GM23338 (cell line): ENCODE measurements at regions not wholly inside any gene's neighbourhood (a gene's known extent, or its start where the extent isn't known, plus 50 kb on each side); places are given as distances from the start of the nearest gene placed in this dataset.

Source experiments
- ATAC-seq: fragments of 200-7000 bp; cut with Tn5 transposase; 3 replicates; pipeline ENCODE4 v1.9.1; 2020
- DNase-seq: peaks from one replicate; pipeline ENCODE4 v3.0.0-alpha.2; 2015; ENCODE audit warnings: low spot score
- H2AFZ ChIP-seq: fragments of 200-600 bp; sonication (generic); 2 replicates; pipeline ENCODE4 v1.8.0; 2016; ENCODE audit warnings: antibody characterized with exemption, mild to moderate bottlenecking, moderate library complexity
- H3F3A ChIP-seq: fragments of 200-600 bp; sonication (generic); replicated peaks from 2 replicates; pipeline ENCODE4 v1.8.0; 2017; ENCODE audit warnings: antibody characterized with exemption, mixed run types, low read depth
- H3K27ac ChIP-seq: fragments of 200-600 bp; sonication (generic); 2 replicates; pipeline ENCODE4 v1.6.1; 2016; ENCODE audit warnings: low read depth
- H3K27me3 ChIP-seq: fragments of 200-600 bp; sonication (generic); 2 replicates; pipeline ENCODE4 v1.8.0; 2016; ENCODE audit warnings: mild to moderate bottlenecking, mixed run types, moderate library complexity; ENCODE audit not compliant: insufficient read depth
- H3K36me3 ChIP-seq: fragments of 200-600 bp; sonication (generic); 2 replicates; pipeline ENCODE4 v1.8.0; 2016; ENCODE audit warnings: mild to moderate bottlenecking; ENCODE audit not compliant: insufficient read depth
- H3K4me1 ChIP-seq: fragments of 200-600 bp; sonication (generic); 2 replicates; pipeline ENCODE4 v1.8.0; 2016; ENCODE audit warnings: mild to moderate bottlenecking, moderate library complexity; ENCODE audit not compliant: insufficient read depth
- H3K4me2 ChIP-seq: fragments of 200-600 bp; sonication (generic); 2 replicates; pipeline ENCODE4 v1.7.1; 2017; ENCODE audit warnings: mixed run types
- H3K4me3 ChIP-seq: fragments of 200-600 bp; sonication (generic); 2 replicates; pipeline ENCODE4 v1.6.1; 2016; ENCODE audit warnings: mixed run types
- H3K79me2 ChIP-seq: fragments of 200-600 bp; sonication (generic); replicated peaks from 2 replicates; pipeline ENCODE4 v1.8.0; 2017; ENCODE audit warnings: mild to moderate bottlenecking; ENCODE audit not compliant: insufficient read depth
- H3K9me2 ChIP-seq: fragments of 200-600 bp; sonication (generic); 2 replicates; pipeline ENCODE4 v1.8.0; 2017; ENCODE audit not compliant: insufficient read depth
- H4K20me1 ChIP-seq: fragments of 200-600 bp; sonication (generic); replicated peaks from 2 replicates; pipeline ENCODE4 v1.8.0; 2017; ENCODE audit warnings: mild to moderate bottlenecking; ENCODE audit not compliant: insufficient read depth
- H3K27ac Mint-ChIP-seq: 2 replicates; pipeline ENCODE4 v1.8.0; 2020; ENCODE audit warnings: inconsistent platforms, mild to moderate bottlenecking, moderate library complexity, mixed read lengths
- H3K27me3 Mint-ChIP-seq: 3 replicates; pipeline ENCODE4 v1.8.0; 2022; ENCODE audit warnings: low read depth, mild to moderate bottlenecking, moderate library complexity, mixed read lengths, inconsistent platforms; ENCODE audit not compliant: insufficient read depth, poor library complexity
- H3K36me3 Mint-ChIP-seq: 3 replicates; pipeline ENCODE4 v1.8.0; 2021; ENCODE audit warnings: low read depth, mild to moderate bottlenecking, inconsistent platforms, moderate library complexity, mixed read lengths
- H3K4me1 Mint-ChIP-seq: 3 replicates; pipeline ENCODE4 v1.8.0; 2020; ENCODE audit warnings: mild to moderate bottlenecking, inconsistent platforms, mixed read lengths
- H3K4me3 Mint-ChIP-seq: 3 replicates; pipeline ENCODE4 v1.8.0; 2021; ENCODE audit warnings: moderate library complexity, mild to moderate bottlenecking, inconsistent platforms, mixed read lengths
- H3K9me3 Mint-ChIP-seq: 3 replicates; pipeline ENCODE4 v1.8.0; 2020; ENCODE audit warnings: moderate library complexity, mild to moderate bottlenecking, inconsistent platforms, mixed read lengths
- CREB1 ChIP-seq: fragments of 250-450 bp; sonication (Bioruptor Pico); IDR thresholded peaks from 2 replicates; pipeline ENCODE4 v1.5.0; 2020; ENCODE audit warnings: low read depth, mild to moderate bottlenecking, moderate library complexity
- EZH2phosphoT487 ChIP-seq: fragments of 200-600 bp; sonication (generic); IDR thresholded peaks from one replicate; pipeline ENCODE4 v1.8.1; 2018; ENCODE audit warnings: antibody characterized with exemption; ENCODE audit not compliant: unreplicated experiment
- JUNB ChIP-seq: IDR thresholded peaks from one replicate; pipeline ENCODE4 v1.6.1; 2016; ENCODE audit warnings: antibody characterized with exemption; ENCODE audit not compliant: unreplicated experiment
- NANOG ChIP-seq: IDR thresholded peaks from 2 replicates; pipeline ENCODE4 v1.6.1; 2016; ENCODE audit warnings: antibody characterized with exemption, borderline replicate concordance
- POLR2AphosphoS5 ChIP-seq: IDR thresholded peaks from 2 replicates; pipeline ENCODE4 v1.6.1; 2016; ENCODE audit warnings: antibody characterized with exemption, low read depth
- STAT1 ChIP-seq: IDR thresholded peaks from one replicate; pipeline ENCODE4 v1.6.1; 2016; ENCODE audit warnings: antibody characterized with exemption; ENCODE audit not compliant: unreplicated experiment
- ZNF331 ChIP-seq: fragments of 250-450 bp; sonication (Bioruptor Pico); IDR thresholded peaks from 2 replicates; pipeline ENCODE4 v1.5.0; 2020; ENCODE audit warnings: low read depth, mild to moderate bottlenecking, moderate library complexity
- TF ChIP-seq, protein P1 (sequence below): IDR thresholded peaks from 2 replicates; pipeline ENCODE4 v1.6.1; 2016; ENCODE audit warnings: antibody characterized with exemption
- TF ChIP-seq, protein P2 (sequence below): IDR thresholded peaks from one replicate; pipeline ENCODE4 v1.6.1; 2018; ENCODE audit warnings: antibody characterized with exemption; ENCODE audit not compliant: unreplicated experiment
- TF ChIP-seq, protein P3 (sequence below), 2 experiments: fragments of 200-600 bp in 1 of 2; sonication (generic) in 1 of 2; conservative IDR thresholded peaks; 2 replicates each; pipeline versions ENCODE4 v1.5.1 to v1.6.1; 2016 to 2017; ENCODE audit warnings: antibody characterized with exemption in 2 of 2, low read depth in 2 of 2, mild to moderate bottlenecking in 2 of 2, moderate library complexity in 1 of 2

DNA sequence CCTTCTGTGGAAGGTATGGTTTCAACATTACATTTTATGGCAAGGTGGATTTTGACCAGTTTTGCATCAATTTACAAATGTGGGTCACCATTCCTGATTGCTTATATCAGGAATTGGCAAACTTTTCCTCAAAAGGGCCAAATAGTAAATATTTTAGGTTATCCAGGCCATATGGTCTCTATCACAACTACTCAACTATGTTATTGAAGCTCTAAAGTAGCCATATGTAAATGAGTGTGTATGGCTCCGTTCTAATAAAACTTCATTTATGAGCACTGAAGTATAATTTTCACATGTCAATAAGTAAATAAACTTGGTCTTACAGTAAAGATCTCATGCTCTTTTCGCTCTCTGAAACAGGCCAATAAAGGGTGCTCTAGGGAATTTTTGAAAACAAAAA is 362.7 kb upstream of the SASH1 start:
- no peaks in the 10 kb centered on the region for H3F3A ChIP-seq
- ATAC-seq (no peak), DNase-seq (no peak)
- Mint-ChIP-seq H3K4me3 (no peak overlapping the region), H3K4me1 (peaks cover 5% of the 10 kb centered on the region; the same call in 2 of the 3 replicates), H3K36me3 (no peaks in the 10 kb centered on the region), H3K27me3 (no peaks in the 10 kb centered on the region), H3K27ac (no peak overlapping the region), H3K9me3 (no peaks in the 10 kb centered on the region; the same call in 2 of the 3 replicates)
- H3K27ac ChIP-seq, result no peak overlapping the region
- H3K4me3 ChIP-seq, result no peak overlapping the region
- H2AFZ ChIP-seq, result no peak overlapping the region
- TF ChIP-seq STAT1, result no peak
- H3K36me3 ChIP-seq, result no peaks in the 10 kb centered on the region
- H3K79me2 ChIP-seq, result no peaks in the 10 kb centered on the region
- H4K20me1 ChIP-seq, result no peaks in the 10 kb centered on the region
- no peaks in the 10 kb centered on the region for H3K9me2 ChIP-seq
- 0 out of 2 replicates have a peak, but pooled peaks cover 4% of the 10 kb centered on the region for H3K4me1 ChIP-seq
- H3K27me3 ChIP-seq, result no peaks in the 10 kb centered on the region
- no peak overlapping the region for H3K4me2 ChIP-seq

DNA sequence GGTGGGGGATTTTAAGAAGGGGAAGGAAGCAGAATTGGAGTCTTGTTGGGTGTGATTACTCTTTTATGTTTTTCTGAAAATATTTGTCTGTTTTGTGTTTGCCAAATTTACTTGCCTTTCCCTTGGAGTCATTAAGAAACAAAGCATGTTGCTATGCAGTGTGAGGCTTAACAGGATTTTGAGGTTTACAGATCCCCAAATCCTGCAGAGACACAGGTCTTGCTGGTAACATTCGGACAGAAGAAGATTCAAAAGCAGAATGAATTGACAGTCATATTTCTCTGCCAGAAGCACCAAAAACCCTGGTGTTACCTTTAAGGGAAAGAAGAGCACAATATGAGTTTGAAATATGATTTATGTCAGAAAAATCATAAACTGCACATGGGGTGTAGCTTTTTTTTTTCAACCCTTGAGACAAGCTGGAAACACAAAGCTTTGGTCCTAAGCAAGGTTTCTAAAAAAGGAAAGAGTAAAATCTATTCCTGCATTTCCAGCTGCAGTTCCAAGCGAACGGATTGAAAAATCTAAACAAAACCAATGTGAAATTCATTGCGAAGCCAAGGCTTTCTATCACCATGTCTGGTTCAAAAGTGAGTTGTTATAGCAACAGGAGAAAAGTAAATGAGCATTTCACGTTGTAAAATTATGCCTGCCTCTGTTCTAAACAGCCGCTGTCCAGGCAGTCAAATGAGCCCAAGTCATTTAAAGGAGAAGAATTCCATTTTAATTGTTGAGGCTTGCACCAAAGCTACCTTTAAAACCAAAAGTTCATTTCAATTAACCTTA is 358.9 kb upstream of the SASH1 start:
- ATAC-seq (no peak), DNase-seq (no peak)
- Histone ChIP-seq H3F3A (no peaks in the 10 kb centered on the region), H3K4me1 (0 out of 2 replicates have a peak, but pooled peaks cover 4% of the 10 kb centered on the region), H3K4me3 (no peak overlapping the region), H3K9me2 (0 out of 2 replicates have a peak, but pooled peaks cover 7% of the 10 kb centered on the region), H3K36me3 (no peaks in the 10 kb centered on the region), H4K20me1 (no peaks in the 10 kb centered on the region), H3K27ac (no peak overlapping the region), H3K79me2 (no peaks in the 10 kb centered on the region), H3K4me2 (no peak overlapping the region), H2AFZ (no peak overlapping the region), H3K27me3 (no peaks in the 10 kb centered on the region)
- Mint-ChIP-seq H3K4me3 (no peak overlapping the region), H3K27me3 (no peaks in the 10 kb centered on the region), H3K4me1 (peaks cover 5% of the 10 kb centered on the region; the same call in 2 of the 3 replicates), H3K27ac (no peak overlapping the region), H3K36me3 (no peaks in the 10 kb centered on the region), H3K9me3 (no peaks in the 10 kb centered on the region; the same call in 2 of the 3 replicates)
- TF ChIP-seq POLR2AphosphoS5 (no peak), JUNB (no peak), ZNF331 (CRISPR knock-in tag) (no peak), NANOG (no peak), CREB1 (CRISPR knock-in tag) (no peak), EZH2phosphoT487 (no peak)
- TF ChIP-seq, protein P1, sequence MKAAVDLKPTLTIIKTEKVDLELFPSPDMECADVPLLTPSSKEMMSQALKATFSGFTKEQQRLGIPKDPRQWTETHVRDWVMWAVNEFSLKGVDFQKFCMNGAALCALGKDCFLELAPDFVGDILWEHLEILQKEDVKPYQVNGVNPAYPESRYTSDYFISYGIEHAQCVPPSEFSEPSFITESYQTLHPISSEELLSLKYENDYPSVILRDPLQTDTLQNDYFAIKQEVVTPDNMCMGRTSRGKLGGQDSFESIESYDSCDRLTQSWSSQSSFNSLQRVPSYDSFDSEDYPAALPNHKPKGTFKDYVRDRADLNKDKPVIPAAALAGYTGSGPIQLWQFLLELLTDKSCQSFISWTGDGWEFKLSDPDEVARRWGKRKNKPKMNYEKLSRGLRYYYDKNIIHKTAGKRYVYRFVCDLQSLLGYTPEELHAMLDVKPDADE, result no peak
- TF ChIP-seq, protein P2, sequence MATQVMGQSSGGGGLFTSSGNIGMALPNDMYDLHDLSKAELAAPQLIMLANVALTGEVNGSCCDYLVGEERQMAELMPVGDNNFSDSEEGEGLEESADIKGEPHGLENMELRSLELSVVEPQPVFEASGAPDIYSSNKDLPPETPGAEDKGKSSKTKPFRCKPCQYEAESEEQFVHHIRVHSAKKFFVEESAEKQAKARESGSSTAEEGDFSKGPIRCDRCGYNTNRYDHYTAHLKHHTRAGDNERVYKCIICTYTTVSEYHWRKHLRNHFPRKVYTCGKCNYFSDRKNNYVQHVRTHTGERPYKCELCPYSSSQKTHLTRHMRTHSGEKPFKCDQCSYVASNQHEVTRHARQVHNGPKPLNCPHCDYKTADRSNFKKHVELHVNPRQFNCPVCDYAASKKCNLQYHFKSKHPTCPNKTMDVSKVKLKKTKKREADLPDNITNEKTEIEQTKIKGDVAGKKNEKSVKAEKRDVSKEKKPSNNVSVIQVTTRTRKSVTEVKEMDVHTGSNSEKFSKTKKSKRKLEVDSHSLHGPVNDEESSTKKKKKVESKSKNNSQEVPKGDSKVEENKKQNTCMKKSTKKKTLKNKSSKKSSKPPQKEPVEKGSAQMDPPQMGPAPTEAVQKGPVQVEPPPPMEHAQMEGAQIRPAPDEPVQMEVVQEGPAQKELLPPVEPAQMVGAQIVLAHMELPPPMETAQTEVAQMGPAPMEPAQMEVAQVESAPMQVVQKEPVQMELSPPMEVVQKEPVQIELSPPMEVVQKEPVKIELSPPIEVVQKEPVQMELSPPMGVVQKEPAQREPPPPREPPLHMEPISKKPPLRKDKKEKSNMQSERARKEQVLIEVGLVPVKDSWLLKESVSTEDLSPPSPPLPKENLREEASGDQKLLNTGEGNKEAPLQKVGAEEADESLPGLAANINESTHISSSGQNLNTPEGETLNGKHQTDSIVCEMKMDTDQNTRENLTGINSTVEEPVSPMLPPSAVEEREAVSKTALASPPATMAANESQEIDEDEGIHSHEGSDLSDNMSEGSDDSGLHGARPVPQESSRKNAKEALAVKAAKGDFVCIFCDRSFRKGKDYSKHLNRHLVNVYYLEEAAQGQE, result no peak
- TF ChIP-seq, protein P3, sequence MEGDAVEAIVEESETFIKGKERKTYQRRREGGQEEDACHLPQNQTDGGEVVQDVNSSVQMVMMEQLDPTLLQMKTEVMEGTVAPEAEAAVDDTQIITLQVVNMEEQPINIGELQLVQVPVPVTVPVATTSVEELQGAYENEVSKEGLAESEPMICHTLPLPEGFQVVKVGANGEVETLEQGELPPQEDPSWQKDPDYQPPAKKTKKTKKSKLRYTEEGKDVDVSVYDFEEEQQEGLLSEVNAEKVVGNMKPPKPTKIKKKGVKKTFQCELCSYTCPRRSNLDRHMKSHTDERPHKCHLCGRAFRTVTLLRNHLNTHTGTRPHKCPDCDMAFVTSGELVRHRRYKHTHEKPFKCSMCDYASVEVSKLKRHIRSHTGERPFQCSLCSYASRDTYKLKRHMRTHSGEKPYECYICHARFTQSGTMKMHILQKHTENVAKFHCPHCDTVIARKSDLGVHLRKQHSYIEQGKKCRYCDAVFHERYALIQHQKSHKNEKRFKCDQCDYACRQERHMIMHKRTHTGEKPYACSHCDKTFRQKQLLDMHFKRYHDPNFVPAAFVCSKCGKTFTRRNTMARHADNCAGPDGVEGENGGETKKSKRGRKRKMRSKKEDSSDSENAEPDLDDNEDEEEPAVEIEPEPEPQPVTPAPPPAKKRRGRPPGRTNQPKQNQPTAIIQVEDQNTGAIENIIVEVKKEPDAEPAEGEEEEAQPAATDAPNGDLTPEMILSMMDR (conservative IDR thresholded peaks at IDR 0.05; ENCODE audit: low read depth in 2 of 2), result no peak
